ENCODE measurements at regions not wholly inside any gene's neighbourhood (a gene's known extent, or its start where the extent isn't known, plus 50 kb on each side); places are given as distances from the start of the nearest gene placed in this dataset.

DNA sequence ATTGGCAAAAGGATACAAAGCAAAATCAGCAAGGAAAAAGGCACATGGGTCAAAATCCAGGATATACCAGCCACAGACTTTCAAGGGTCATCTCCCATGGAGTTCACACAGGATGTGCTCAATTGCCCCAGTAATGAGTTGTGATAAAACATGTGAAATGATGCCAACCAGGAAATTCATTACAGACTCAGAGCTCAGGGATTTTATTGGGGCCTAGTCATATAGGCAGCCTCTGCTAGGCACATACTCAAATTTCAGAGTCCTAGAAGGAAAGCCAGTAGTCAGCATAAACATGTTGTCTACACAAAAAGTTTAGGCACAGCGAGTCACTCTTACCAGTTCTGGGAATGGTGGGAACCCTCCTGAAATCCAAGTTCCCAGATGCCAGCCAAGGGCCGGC lies 64.4 kb upstream of the OSBPL8 start:
- TF ChIP-seq POLR2A (IDR thresholded peaks at IDR 0.05), result no peak
- TF ChIP-seq, protein P1, sequence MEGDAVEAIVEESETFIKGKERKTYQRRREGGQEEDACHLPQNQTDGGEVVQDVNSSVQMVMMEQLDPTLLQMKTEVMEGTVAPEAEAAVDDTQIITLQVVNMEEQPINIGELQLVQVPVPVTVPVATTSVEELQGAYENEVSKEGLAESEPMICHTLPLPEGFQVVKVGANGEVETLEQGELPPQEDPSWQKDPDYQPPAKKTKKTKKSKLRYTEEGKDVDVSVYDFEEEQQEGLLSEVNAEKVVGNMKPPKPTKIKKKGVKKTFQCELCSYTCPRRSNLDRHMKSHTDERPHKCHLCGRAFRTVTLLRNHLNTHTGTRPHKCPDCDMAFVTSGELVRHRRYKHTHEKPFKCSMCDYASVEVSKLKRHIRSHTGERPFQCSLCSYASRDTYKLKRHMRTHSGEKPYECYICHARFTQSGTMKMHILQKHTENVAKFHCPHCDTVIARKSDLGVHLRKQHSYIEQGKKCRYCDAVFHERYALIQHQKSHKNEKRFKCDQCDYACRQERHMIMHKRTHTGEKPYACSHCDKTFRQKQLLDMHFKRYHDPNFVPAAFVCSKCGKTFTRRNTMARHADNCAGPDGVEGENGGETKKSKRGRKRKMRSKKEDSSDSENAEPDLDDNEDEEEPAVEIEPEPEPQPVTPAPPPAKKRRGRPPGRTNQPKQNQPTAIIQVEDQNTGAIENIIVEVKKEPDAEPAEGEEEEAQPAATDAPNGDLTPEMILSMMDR (IDR thresholded peaks at IDR 0.05), result no peak
- no peak for TF ChIP-seq POLR2AphosphoS5 (IDR thresholded peaks at IDR 0.05)
- TF ChIP-seq EP300 (IDR thresholded peaks at IDR 0.05), result no peak
